ENCODE measurements at regions not wholly inside any gene's neighbourhood (a gene's known extent, or its start where the extent isn't known, plus 50 kb on each side); places are given as distances from the start of the nearest gene placed in this dataset.

- TF ChIP-seq CTCF (conservative IDR thresholded peaks at IDR 0.05 in 1 of 2, IDR thresholded peaks at IDR 0.05 in 1 of 2; ENCODE audit: low read depth in 1 of 2, low read length in 2 of 2) (no peak), EZH2 (IDR thresholded peaks at IDR 0.05; ENCODE audit: low read length, missing control alignments) (no peak)
These were observed 122.8 kb upstream of the EGFLAM start for GRCh38 chr5:38135486-38136039.
